ENCODE measurements at regions not wholly inside any gene's neighbourhood (a gene's known extent, or its start where the extent isn't known, plus 50 kb on each side); places are given as distances from the start of the nearest gene placed in this dataset.

DNA sequence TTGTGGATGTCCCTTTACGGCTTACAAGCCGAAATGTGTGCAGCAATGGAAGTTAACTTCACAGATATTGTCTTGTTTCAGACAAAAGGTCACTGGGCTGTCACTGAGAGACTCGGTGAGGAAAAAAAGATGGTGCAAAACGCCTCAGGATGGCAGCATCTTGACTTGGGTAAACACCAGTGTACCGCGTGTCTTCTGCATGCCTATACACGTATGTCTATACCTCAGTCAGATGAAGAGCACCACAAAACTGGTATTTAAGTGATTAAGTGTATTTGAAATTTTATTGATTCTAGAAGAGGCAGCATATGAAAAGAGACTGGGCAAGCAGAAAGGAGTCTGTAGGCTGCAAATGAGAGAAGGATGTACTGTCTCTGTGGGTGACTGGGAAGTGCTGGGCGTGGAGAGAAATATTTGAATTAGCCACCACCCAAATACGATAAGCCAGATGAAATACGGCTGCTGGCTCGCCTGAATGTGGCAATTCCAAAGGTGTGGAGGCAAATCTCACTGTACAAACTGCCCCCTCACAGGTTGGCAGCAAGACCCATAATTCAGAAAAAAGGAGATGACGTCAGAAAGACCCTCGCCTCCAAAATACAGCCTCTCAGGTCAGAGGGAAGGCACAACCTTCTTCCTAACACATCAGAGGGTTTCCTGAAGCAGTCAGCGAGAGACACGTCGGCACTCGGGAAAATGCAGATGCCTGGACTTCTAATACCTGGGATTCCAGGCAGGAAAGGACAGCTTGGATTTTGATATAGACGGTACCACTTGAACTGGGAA is 53.4 kb upstream of the NEO1 start:
- TF ChIP-seq, protein P1, sequence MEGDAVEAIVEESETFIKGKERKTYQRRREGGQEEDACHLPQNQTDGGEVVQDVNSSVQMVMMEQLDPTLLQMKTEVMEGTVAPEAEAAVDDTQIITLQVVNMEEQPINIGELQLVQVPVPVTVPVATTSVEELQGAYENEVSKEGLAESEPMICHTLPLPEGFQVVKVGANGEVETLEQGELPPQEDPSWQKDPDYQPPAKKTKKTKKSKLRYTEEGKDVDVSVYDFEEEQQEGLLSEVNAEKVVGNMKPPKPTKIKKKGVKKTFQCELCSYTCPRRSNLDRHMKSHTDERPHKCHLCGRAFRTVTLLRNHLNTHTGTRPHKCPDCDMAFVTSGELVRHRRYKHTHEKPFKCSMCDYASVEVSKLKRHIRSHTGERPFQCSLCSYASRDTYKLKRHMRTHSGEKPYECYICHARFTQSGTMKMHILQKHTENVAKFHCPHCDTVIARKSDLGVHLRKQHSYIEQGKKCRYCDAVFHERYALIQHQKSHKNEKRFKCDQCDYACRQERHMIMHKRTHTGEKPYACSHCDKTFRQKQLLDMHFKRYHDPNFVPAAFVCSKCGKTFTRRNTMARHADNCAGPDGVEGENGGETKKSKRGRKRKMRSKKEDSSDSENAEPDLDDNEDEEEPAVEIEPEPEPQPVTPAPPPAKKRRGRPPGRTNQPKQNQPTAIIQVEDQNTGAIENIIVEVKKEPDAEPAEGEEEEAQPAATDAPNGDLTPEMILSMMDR (IDR thresholded peaks at IDR 0.05; ENCODE audit: poor library complexity) = no peak
- TF ChIP-seq EZH2phosphoT487 (IDR thresholded peaks at IDR 0.05; ENCODE audit: low read depth, severe bottlenecking, unreplicated experiment) = no peak

Data from hepatocyte (in vitro differentiated cells).